H1 (cell line): ENCODE measurements at regions not wholly inside any gene's neighbourhood (a gene's known extent, or its start where the extent isn't known, plus 50 kb on each side); places are given as distances from the start of the nearest gene placed in this dataset.
"Not testable (repeated sequence)": the region's sequence is repeated elsewhere in the genome, so short reads cannot be mapped to it uniquely, and the experiment has no call there.

Experiments
- CTCF ChIA-PET: fragments of 300-600 bp; sonication (Branson Sonifier 250); formaldehyde crosslinking; loops from one replicate; lab custom pipeline; 2021; ENCODE audit not compliant: partially characterized antibody; lab: Charles Lee
- POLR2A ChIA-PET: fragments of 300-600 bp; sonication (Branson Sonifier 250); formaldehyde crosslinking; loops from one replicate; lab custom pipeline; 2021; ENCODE audit warnings: inconsistent platforms; ENCODE audit not compliant: partially characterized antibody; lab: Charles Lee
- DNase-seq, 2 experiments: peaks; one replicate each; pipeline versions ENCODE4 v3.0.0 to v3.0.0-alpha.2; 2010 to 2022; ENCODE audit warnings: low spot score in 2 of 2, low read depth in 1 of 2, mixed read lengths in 1 of 2
- FAIRE-seq: peaks from 2 replicates; lab custom pipeline; 2011; peaks lifted over from hg19 to GRCh38; lab: Jason Lieb, UNC
- H2AFZ ChIP-seq: 2 replicates; pipeline ENCODE4 v1.8.1; 2012; ENCODE audit warnings: low read length, inconsistent platforms
- H2AK5ac ChIP-seq: 2 replicates; pipeline ENCODE4 v1.6.1; 2013; ENCODE audit warnings: low read depth, low read length
- H2BK120ac ChIP-seq: replicated peaks from 2 replicates; pipeline ENCODE3; 2013; ENCODE audit warnings: low read depth, low read length, inconsistent platforms
- H2BK12ac ChIP-seq: 2 replicates; pipeline ENCODE4 v1.6.1; 2013; ENCODE audit warnings: low read depth, low read length
- H2BK15ac ChIP-seq: 2 replicates; pipeline ENCODE4 v1.6.1; 2013; ENCODE audit warnings: low read length
- H2BK20ac ChIP-seq: 2 replicates; pipeline ENCODE4 v1.6.1; 2013; ENCODE audit warnings: low read length
- H2BK5ac ChIP-seq: 2 replicates; pipeline ENCODE4 v1.6.1; 2013; ENCODE audit warnings: low read depth, low read length
- H3K14ac ChIP-seq: 2 replicates; pipeline ENCODE4 v1.6.1; 2013; ENCODE audit warnings: inconsistent platforms; ENCODE audit not compliant: insufficient read length
- H3K18ac ChIP-seq: 2 replicates; pipeline ENCODE4 v1.6.1; 2013; ENCODE audit warnings: low read length; ENCODE audit errors: extremely low read depth
- H3K23ac ChIP-seq: 2 replicates; pipeline ENCODE4 v1.6.1; 2013; ENCODE audit warnings: inconsistent platforms; ENCODE audit not compliant: insufficient read length
- H3K23me2 ChIP-seq: 2 replicates; pipeline ENCODE4 v1.6.1; 2013; ENCODE audit warnings: low read depth, low read length
- H3K27ac ChIP-seq: 2 replicates; pipeline ENCODE4 v1.6.1; 2011; ENCODE audit warnings: low read depth, low read length, inconsistent platforms
- H3K27me3 ChIP-seq, 4 experiments: replicated peaks in 1 of 4; 1 replicate in 1 of 4; 2 replicates in 3 of 4; pipeline versions ENCODE4 v1.6.1 to v1.8.1; 2011 to 2013; ENCODE audit warnings: low read length in 3 of 4, mild to moderate bottlenecking in 3 of 4, inconsistent platforms in 2 of 4, mixed read lengths in 2 of 4, moderate library complexity in 1 of 4; ENCODE audit not compliant: control insufficient read depth in 3 of 4, insufficient read depth in 3 of 4; ENCODE audit errors: extremely low read depth in 1 of 4
- H3K36me3 ChIP-seq, 4 experiments: 2 replicates each; pipeline versions ENCODE4 v1.6.1 to v1.8.1; 2011 to 2013; ENCODE audit warnings: mild to moderate bottlenecking in 4 of 4, low read length in 3 of 4, moderate library complexity in 2 of 4, control low read depth in 1 of 4, inconsistent platforms in 1 of 4; ENCODE audit not compliant: insufficient read depth in 4 of 4, control insufficient read depth in 2 of 4
- H3K4ac ChIP-seq: replicated peaks from 2 replicates; pipeline ENCODE3; 2013; ENCODE audit warnings: low read length, low read depth, mixed read lengths, inconsistent platforms; ENCODE audit not compliant: insufficient read length
- H3K4me1 ChIP-seq, 4 experiments: replicated peaks in 1 of 4; 1 replicate in 1 of 4; 2 replicates in 3 of 4; pipeline versions ENCODE4 v1.6.1 to v1.8.1; 2011 to 2013; ENCODE audit warnings: low read length in 3 of 4, inconsistent platforms in 2 of 4, mixed read lengths in 1 of 4; ENCODE audit not compliant: insufficient read depth in 4 of 4, control insufficient read depth in 3 of 4
- H3K4me2 ChIP-seq, 2 experiments: 2 replicates each; pipeline versions ENCODE4 v1.6.1 to v1.8.1; 2011 to 2013; ENCODE audit warnings: low read depth in 2 of 2, low read length in 2 of 2, control low read depth in 1 of 2, inconsistent platforms in 1 of 2, mild to moderate bottlenecking in 1 of 2; ENCODE audit not compliant: insufficient read depth in 1 of 2
- H3K4me3 ChIP-seq, 4 experiments: fragments of 200-600, 300-600 bp in 1 of 4; sonication (generic), shearing (Covaris generic), sonication (Bioruptor Twin) in 1 of 4; 2 replicates each; pipeline versions ENCODE4 v1.5.1 to v1.8.1; 2011 to 2016; ENCODE audit warnings: low read length in 4 of 4, low read depth in 3 of 4, control low read depth in 2 of 4, inconsistent platforms in 2 of 4, mild to moderate bottlenecking in 2 of 4, mixed read lengths in 1 of 4, moderate library complexity in 1 of 4; ENCODE audit not compliant: insufficient read depth in 2 of 4; ENCODE audit errors: extremely low read depth in 1 of 4
- H3K56ac ChIP-seq: replicated peaks from 2 replicates; pipeline ENCODE3; 2013; ENCODE audit warnings: low read depth, mild to moderate bottlenecking, mixed read lengths, low read length, inconsistent platforms; ENCODE audit not compliant: insufficient read length
- H3K79me1 ChIP-seq: 2 replicates; pipeline ENCODE4 v1.6.1; 2013; ENCODE audit warnings: low read depth, low read length, control low read depth
- H3K79me2 ChIP-seq, 2 experiments: 2 replicates each; pipeline versions ENCODE4 v1.6.1 to v1.8.1; 2012 to 2013; ENCODE audit warnings: low read length in 2 of 2, mild to moderate bottlenecking in 2 of 2, inconsistent platforms in 1 of 2; ENCODE audit not compliant: insufficient read depth in 2 of 2, control insufficient read depth in 1 of 2
- H3K9ac ChIP-seq, 4 experiments: replicated peaks in 1 of 4; 1 replicate in 1 of 4; 2 replicates in 3 of 4; pipeline versions ENCODE4 v1.6.1 to v1.8.1; 2011 to 2013; ENCODE audit warnings: low read depth in 3 of 4, low read length in 3 of 4, control low read depth in 2 of 4, mild to moderate bottlenecking in 2 of 4, moderate library complexity in 2 of 4, inconsistent platforms in 1 of 4; ENCODE audit errors: extremely low read depth in 1 of 4
- H3K9me3 ChIP-seq, 2 experiments: 2 replicates each; pipeline versions ENCODE4 v1.6.1 to v1.8.1; 2012 to 2013; ENCODE audit warnings: mild to moderate bottlenecking in 2 of 2, moderate library complexity in 2 of 2, control low read depth in 1 of 2, inconsistent platforms in 1 of 2, low read depth in 1 of 2, low read length in 1 of 2, mixed read lengths in 1 of 2; ENCODE audit not compliant: insufficient read depth in 2 of 2
- H4K20me1 ChIP-seq, 2 experiments: replicated peaks in 1 of 2; 2 replicates each; pipeline versions ENCODE3 to v1.8.1; 2011 to 2013; ENCODE audit warnings: inconsistent platforms in 2 of 2, low read length in 2 of 2, mild to moderate bottlenecking in 1 of 2; ENCODE audit not compliant: insufficient read depth in 2 of 2, control insufficient read depth in 1 of 2
- H4K5ac ChIP-seq: 2 replicates; pipeline ENCODE4 v1.6.1; 2013; ENCODE audit warnings: low read length, low read depth, mixed read lengths, inconsistent platforms; ENCODE audit not compliant: insufficient read length
- H4K8ac ChIP-seq: 2 replicates; pipeline ENCODE4 v1.8.0; 2013; ENCODE audit warnings: mild to moderate bottlenecking, moderate library complexity, low read length, inconsistent platforms; ENCODE audit not compliant: insufficient read depth; ENCODE audit errors: extremely low read depth
- H4K91ac ChIP-seq: replicated peaks from 2 replicates; pipeline ENCODE3; 2013; ENCODE audit warnings: low read length, mixed read lengths, inconsistent platforms; ENCODE audit not compliant: insufficient read length
- WGBS, 2 experiments: shearing (Covaris generic) in 1 of 2; methylation state at CpG; one replicate each; pipeline versions ENCODE4 v1.1.6 to v1.1.7; 2013 to 2015; ENCODE audit warnings: low lambda C conversion rate in 2 of 2, mixed read lengths in 2 of 2, inconsistent platforms in 1 of 2, low coverage in 1 of 2, missing lambda C conversion rate in 1 of 2; ENCODE audit not compliant: insufficient replicate concordance in 2 of 2, insufficient coverage in 1 of 2, insufficient read length in 1 of 2; ENCODE audit errors: extremely low coverage in 1 of 2, missing lambda C conversion rate in 1 of 2; 5-methylcytosine and 5-hydroxymethylcytosine counted together

- 98% methylated on average over 26 of the region's 38 CpGs; no CpG with 5 or more reads in 1 of the 2 experiments for WGBS, 2 experiments
- H2BK5ac ChIP-seq, H2BK12ac ChIP-seq, H3K14ac ChIP-seq, H3K4ac ChIP-seq, H3K9ac ChIP-seq, H2AFZ ChIP-seq, H3K79me1 ChIP-seq, H2BK20ac ChIP-seq, H3K18ac ChIP-seq, FAIRE-seq, H3K23ac ChIP-seq, H2AK5ac ChIP-seq, H4K8ac ChIP-seq, DNase-seq, POLR2A ChIA-PET, H3K27me3 ChIP-seq, H2BK120ac ChIP-seq, H4K91ac ChIP-seq, H2BK15ac ChIP-seq, H3K4me1 ChIP-seq, H4K20me1 ChIP-seq, H3K4me2 ChIP-seq, H3K23me2 ChIP-seq, H3K56ac ChIP-seq, H3K9me3 ChIP-seq, H3K27ac ChIP-seq, H3K36me3 ChIP-seq, H4K5ac ChIP-seq, H3K79me2 ChIP-seq, H3K4me3 ChIP-seq: not testable (repeated sequence)
- CTCF ChIA-PET, result interaction anchor here (0.7 to 1.6 kb wide), 2 partner anchors 9 to 116 kb away, joined by 3 to 5 read pairs; no protein-coding TSS in a partner anchor
These were observed 55.0 kb upstream of the DYNC1LI1 start for GRCh38 chr3:32625543-32626176.
